Thoracic aorta (tissue), 2 donors: ENCODE measurements at regions not wholly inside any gene's neighbourhood (a gene's known extent, or its start where the extent isn't known, plus 50 kb on each side); places are given as distances from the start of the nearest gene placed in this dataset.

Experiments
- ATAC-seq: fragments of 150-250 bp; one replicate; pipeline ENCODE4 v1.8.0; 2017; ENCODE audit warnings: low read depth; ENCODE audit not compliant: insufficient number of reproducible peaks, low FRiP score
- DNase-seq: peaks from one replicate; pipeline ENCODE4 v3.0.0-alpha.2; 2020; ENCODE audit warnings: low spot score
- H3K27ac ChIP-seq, 2 donors: fragments of 200-600 bp; sonication (generic); 1 replicate in 1 of 2; 2 replicates in 1 of 2; pipeline ENCODE4 v1.5.1; 2016; ENCODE audit warnings: mild to moderate bottlenecking in 2 of 2, moderate library complexity in 2 of 2
- H3K27me3 ChIP-seq: fragments of 200-600 bp; sonication (generic); replicated peaks from 2 replicates; pipeline ENCODE4 v1.6.0; 2016; ENCODE audit warnings: mild to moderate bottlenecking; ENCODE audit not compliant: insufficient read depth
- H3K36me3 ChIP-seq: fragments of 200-600 bp; sonication (generic); one replicate; pipeline ENCODE4 v1.5.1; 2016
- H3K4me1 ChIP-seq, 2 donors: fragments of 200-600 bp; sonication (generic); 1 replicate in 1 of 2; 2 replicates in 1 of 2; pipeline versions ENCODE4 v1.5.1 to v1.6.0; 2016; ENCODE audit warnings: low read depth in 2 of 2, mild to moderate bottlenecking in 1 of 2; ENCODE audit not compliant: control insufficient read depth in 1 of 2
- H3K4me3 ChIP-seq: fragments of 200-600 bp; sonication (generic); 2 replicates; pipeline ENCODE4 v1.5.1; 2016; ENCODE audit warnings: mild to moderate bottlenecking
- H3K9me3 ChIP-seq: fragments of 200-600 bp; sonication (generic); 2 replicates; pipeline ENCODE4 v1.5.1; 2016
- TF ChIP-seq, protein P1 (sequence below): fragments of 200-600 bp; sonication (generic); IDR thresholded peaks from one replicate; pipeline ENCODE4 v1.5.1; 2019; ENCODE audit warnings: antibody characterized with exemption

- no peak for ATAC-seq
- TF ChIP-seq, protein P1, sequence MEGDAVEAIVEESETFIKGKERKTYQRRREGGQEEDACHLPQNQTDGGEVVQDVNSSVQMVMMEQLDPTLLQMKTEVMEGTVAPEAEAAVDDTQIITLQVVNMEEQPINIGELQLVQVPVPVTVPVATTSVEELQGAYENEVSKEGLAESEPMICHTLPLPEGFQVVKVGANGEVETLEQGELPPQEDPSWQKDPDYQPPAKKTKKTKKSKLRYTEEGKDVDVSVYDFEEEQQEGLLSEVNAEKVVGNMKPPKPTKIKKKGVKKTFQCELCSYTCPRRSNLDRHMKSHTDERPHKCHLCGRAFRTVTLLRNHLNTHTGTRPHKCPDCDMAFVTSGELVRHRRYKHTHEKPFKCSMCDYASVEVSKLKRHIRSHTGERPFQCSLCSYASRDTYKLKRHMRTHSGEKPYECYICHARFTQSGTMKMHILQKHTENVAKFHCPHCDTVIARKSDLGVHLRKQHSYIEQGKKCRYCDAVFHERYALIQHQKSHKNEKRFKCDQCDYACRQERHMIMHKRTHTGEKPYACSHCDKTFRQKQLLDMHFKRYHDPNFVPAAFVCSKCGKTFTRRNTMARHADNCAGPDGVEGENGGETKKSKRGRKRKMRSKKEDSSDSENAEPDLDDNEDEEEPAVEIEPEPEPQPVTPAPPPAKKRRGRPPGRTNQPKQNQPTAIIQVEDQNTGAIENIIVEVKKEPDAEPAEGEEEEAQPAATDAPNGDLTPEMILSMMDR, result no peak
- no peaks in the 10 kb centered on the region for H3K36me3 ChIP-seq
- H3K27me3 ChIP-seq, result no peaks in the 10 kb centered on the region
- no peaks in the 10 kb centered on the region for H3K4me1 ChIP-seq
- no peak for DNase-seq
- no peak overlapping the region for H3K4me3 ChIP-seq
- no peaks in the 10 kb centered on the region for H3K9me3 ChIP-seq
- no peak overlapping the region for H3K27ac ChIP-seq
These were observed 89.9 kb upstream of the DHX15 start for GRCh38 chr4:24674279-24674678.

DNA sequence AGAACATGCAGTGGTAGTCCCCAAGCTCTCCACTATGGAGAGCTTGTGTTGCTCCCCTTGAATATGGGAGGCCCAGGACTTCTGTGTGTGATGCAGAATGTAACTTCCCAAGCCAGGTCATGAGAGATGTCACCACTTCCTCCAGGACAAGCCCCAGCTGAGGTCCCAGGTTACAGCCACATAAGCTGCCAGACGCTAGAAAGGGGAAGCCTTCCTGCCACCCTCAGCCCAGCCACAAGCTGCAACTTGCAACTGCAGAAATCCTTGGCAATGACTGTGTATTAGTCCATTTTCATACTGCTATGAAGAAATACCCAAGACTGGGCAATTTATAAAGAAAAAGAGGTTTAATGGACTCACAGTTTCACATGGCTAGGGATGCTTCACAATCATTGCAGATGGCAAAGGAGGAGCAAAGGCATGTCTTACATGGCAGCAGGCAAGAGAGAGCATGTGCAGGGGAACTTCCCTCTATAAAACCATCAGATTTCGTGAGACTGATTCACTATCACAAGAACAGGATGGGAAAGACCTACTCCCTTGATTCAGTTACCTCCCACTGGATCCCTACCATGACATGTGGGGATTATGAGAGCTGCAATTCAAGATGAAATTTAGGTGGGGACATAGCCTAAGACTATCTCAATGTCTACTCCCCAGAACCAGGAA lies 91.5 kb upstream of the DHX15 start:
- H3K36me3 ChIP-seq, result no peaks in the 10 kb centered on the region
- H3K9me3 ChIP-seq, result no peaks in the 10 kb centered on the region
- no peak overlapping the region for H3K4me3 ChIP-seq
- TF ChIP-seq, protein P1, result no peak
- H3K4me1 ChIP-seq, result no peaks in the 10 kb centered on the region
- ATAC-seq, result no peak
- DNase-seq, result no peak
- H3K27me3 ChIP-seq, result no peaks in the 10 kb centered on the region
- H3K27ac ChIP-seq, result no peak overlapping the region

- no peaks in the 10 kb centered on the region for H3K36me3 ChIP-seq
- no peaks in the 10 kb centered on the region for H3K4me1 ChIP-seq
- TF ChIP-seq, protein P1, result no peak
- DNase-seq (no peak), ATAC-seq (no peak)
- no peak overlapping the region for H3K4me3 ChIP-seq
- no peaks in the 10 kb centered on the region for H3K9me3 ChIP-seq
- H3K27ac ChIP-seq, result no peak overlapping the region
- H3K27me3 ChIP-seq, result no peaks in the 10 kb centered on the region
These were observed 93.6 kb upstream of the DHX15 start for GRCh38 chr4:24677909-24678308.

- no peaks in the 10 kb centered on the region for H3K36me3 ChIP-seq
- DNase-seq (no peak), ATAC-seq (no peak)
- TF ChIP-seq, protein P1, result no peak
- H3K4me3 ChIP-seq, result no peak overlapping the region
- H3K4me1 ChIP-seq, result no peaks in the 10 kb centered on the region
- no peak overlapping the region for H3K27ac ChIP-seq
- H3K9me3 ChIP-seq, result no peaks in the 10 kb centered on the region
- no peaks in the 10 kb centered on the region for H3K27me3 ChIP-seq
These were observed 96.5 kb upstream of the DHX15 start for GRCh38 chr4:24680746-24681448.

GRCh38 chr4:24683116-24683515 lies 98.8 kb upstream of the DHX15 start:
- Histone ChIP-seq H3K9me3 (no peaks in the 10 kb centered on the region), H3K4me1 (no peaks in the 10 kb centered on the region), H3K36me3 (no peaks in the 10 kb centered on the region), H3K27ac (no peak overlapping the region), H3K4me3 (no peak overlapping the region), H3K27me3 (no peaks in the 10 kb centered on the region)
- peak; percentile 60 for ATAC-seq
- TF ChIP-seq, protein P1, result peak; percentile 32
- no peak for DNase-seq
